ENCODE measurements at regions not wholly inside any gene's neighbourhood (a gene's known extent, or its start where the extent isn't known, plus 50 kb on each side); places are given as distances from the start of the nearest gene placed in this dataset.

- Mint-ChIP-seq H3K27me3 (ENCODE audit: unreplicated experiment) (peaks cover 10% of the 10 kb centered on the region), H3K27ac (ENCODE audit: unreplicated experiment) (peak overlapping the region; percentile 97), H3K9me3 (ENCODE audit: unreplicated experiment) (peaks cover 5% of the 10 kb centered on the region), H3K4me1 (ENCODE audit: unreplicated experiment) (peaks cover 7% of the 10 kb centered on the region), H3K4me3 (ENCODE audit: unreplicated experiment) (peak overlapping the region; percentile 87), H3K36me3 (ENCODE audit: low read depth, unreplicated experiment) (peaks cover 4% of the 10 kb centered on the region)
- TF ChIP-seq CTCF (IDR thresholded peaks at IDR 0.05; ENCODE audit: unreplicated experiment) = no peak
- DNase-seq (ENCODE audit: low spot score) = no peak
These were observed 57.9 kb upstream of the CXADR start for GRCh38 chr21:17455028-17455353.

- H3K27ac Mint-ChIP-seq (ENCODE audit: unreplicated experiment) = no peak overlapping the region
- no peak for DNase-seq (ENCODE audit: low spot score)
- H3K4me3 Mint-ChIP-seq (ENCODE audit: unreplicated experiment) = no peak overlapping the region
These were observed 57.4 kb upstream of the CXADR start for GRCh38 chr21:17455451-17455850.

GRCh38 chr21:17458279-17458678 lies 54.6 kb upstream of the CXADR start:
- H3K27me3 Mint-ChIP-seq (ENCODE audit: unreplicated experiment) = peaks cover 10% of the 10 kb centered on the region

More at GRCh38 chr21:17455451-17455850, 57.4 kb upstream of the CXADR start:
- Mint-ChIP-seq H3K9me3 (ENCODE audit: unreplicated experiment) (peaks cover 5% of the 10 kb centered on the region), H3K27me3 (ENCODE audit: unreplicated experiment) (peaks cover 10% of the 10 kb centered on the region), H3K4me1 (ENCODE audit: unreplicated experiment) (peaks cover 5% of the 10 kb centered on the region), H3K36me3 (ENCODE audit: low read depth, unreplicated experiment) (peaks cover 4% of the 10 kb centered on the region)
- TF ChIP-seq CTCF (IDR thresholded peaks at IDR 0.05; ENCODE audit: unreplicated experiment) = no peak

GRCh38 chr21:17460094-17460493 lies 52.7 kb upstream of the CXADR start:
- H3K27ac Mint-ChIP-seq (ENCODE audit: unreplicated experiment) = no peak overlapping the region
- no peak for DNase-seq (ENCODE audit: low spot score)
- H3K4me1 Mint-ChIP-seq (ENCODE audit: unreplicated experiment) = no peaks in the 10 kb centered on the region
- no peaks in the 10 kb centered on the region for H3K36me3 Mint-ChIP-seq (ENCODE audit: low read depth, unreplicated experiment)
- H3K4me3 Mint-ChIP-seq (ENCODE audit: unreplicated experiment) = no peak overlapping the region
- peaks cover 2% of the 10 kb centered on the region for H3K27me3 Mint-ChIP-seq (ENCODE audit: unreplicated experiment)
- no peaks in the 10 kb centered on the region for H3K9me3 Mint-ChIP-seq (ENCODE audit: unreplicated experiment)
- TF ChIP-seq CTCF (IDR thresholded peaks at IDR 0.05; ENCODE audit: unreplicated experiment) = no peak

More at GRCh38 chr21:17458279-17458678, 54.6 kb upstream of the CXADR start:
- Mint-ChIP-seq H3K4me1 (ENCODE audit: unreplicated experiment) (peaks cover 5% of the 10 kb centered on the region), H3K4me3 (ENCODE audit: unreplicated experiment) (no peak overlapping the region), H3K36me3 (ENCODE audit: low read depth, unreplicated experiment) (peaks cover 4% of the 10 kb centered on the region), H3K27ac (ENCODE audit: unreplicated experiment) (no peak overlapping the region), H3K9me3 (ENCODE audit: unreplicated experiment) (peaks cover 5% of the 10 kb centered on the region)
- TF ChIP-seq CTCF (IDR thresholded peaks at IDR 0.05; ENCODE audit: unreplicated experiment) = no peak
- DNase-seq (ENCODE audit: low spot score) = no peak

GRCh38 chr21:17461014-17461413 lies 51.8 kb upstream of the CXADR start:
- Mint-ChIP-seq H3K27me3 (ENCODE audit: unreplicated experiment) (no peaks in the 10 kb centered on the region), H3K4me3 (ENCODE audit: unreplicated experiment) (no peak overlapping the region), H3K9me3 (ENCODE audit: unreplicated experiment) (no peaks in the 10 kb centered on the region), H3K27ac (ENCODE audit: unreplicated experiment) (no peak overlapping the region), H3K36me3 (ENCODE audit: low read depth, unreplicated experiment) (no peaks in the 10 kb centered on the region), H3K4me1 (ENCODE audit: unreplicated experiment) (no peaks in the 10 kb centered on the region)
- no peak for TF ChIP-seq CTCF (IDR thresholded peaks at IDR 0.05; ENCODE audit: unreplicated experiment)
- no peak for DNase-seq (ENCODE audit: low spot score)
